TTC549 (cell line): ENCODE measurements at regions not wholly inside any gene's neighbourhood (a gene's known extent, or its start where the extent isn't known, plus 50 kb on each side); places are given as distances from the start of the nearest gene placed in this dataset.

Experiments
- FAIRE-seq: peaks from 2 replicates; lab custom pipeline; 2012; peaks lifted over from hg19 to GRCh38; lab: Jason Lieb, UNC

GRCh38 chr2:188720811-188721605 lies 253.2 kb upstream of the COL3A1 start:
- FAIRE-seq = no peak

- no peak for FAIRE-seq
Observed at GRCh38 chr2:188721784-188722183, 252.4 kb upstream of the COL3A1 start.

GRCh38 chr2:188725746-188726360 lies 248.3 kb upstream of the COL3A1 start:
- FAIRE-seq = peak; percentile 87

- FAIRE-seq = peak; percentile 75
Observed at GRCh38 chr2:188726626-188727247, 247.4 kb upstream of the COL3A1 start.

- FAIRE-seq = no peak
Observed at GRCh38 chr2:188727846-188728245, 246.3 kb upstream of the COL3A1 start.

GRCh38 chr2:188734691-188735090 lies 239.5 kb upstream of the COL3A1 start:
- no peak for FAIRE-seq

GRCh38 chr2:188746727-188747126 lies 227.4 kb upstream of the COL3A1 start:
- no peak for FAIRE-seq

- FAIRE-seq = no peak
Observed at GRCh38 chr2:188751816-188752215, 222.4 kb upstream of the COL3A1 start.

GRCh38 chr2:188752311-188752710 lies 221.9 kb upstream of the COL3A1 start:
- FAIRE-seq = no peak

GRCh38 chr2:188762151-188762550 lies 212.0 kb upstream of the COL3A1 start:
- FAIRE-seq = peak; percentile 56

- peak; percentile 38 for FAIRE-seq
Observed at GRCh38 chr2:188765522-188766470, 208.4 kb upstream of the COL3A1 start.

GRCh38 chr2:188766471-188766856 lies 207.7 kb upstream of the COL3A1 start:
- FAIRE-seq = no peak

GRCh38 chr2:188767176-188767575 lies 207.0 kb upstream of the COL3A1 start:
- no peak for FAIRE-seq

GRCh38 chr2:188770296-188770695 lies 203.9 kb upstream of the COL3A1 start:
- no peak for FAIRE-seq

GRCh38 chr2:188773075-188773474 lies 201.1 kb upstream of the COL3A1 start:
- FAIRE-seq = no peak

GRCh38 chr2:188776634-188777033 lies 197.5 kb upstream of the COL3A1 start:
- no peak for FAIRE-seq

- FAIRE-seq = no peak
Observed at GRCh38 chr2:188784269-188784762, 189.9 kb upstream of the COL3A1 start.

- FAIRE-seq = no peak
Observed at GRCh38 chr2:188785061-188785460, 189.1 kb upstream of the COL3A1 start.

- FAIRE-seq = no peak
Observed at GRCh38 chr2:188785490-188785889, 188.7 kb upstream of the COL3A1 start.

GRCh38 chr2:188786368-188786841 lies 187.8 kb upstream of the COL3A1 start:
- no peak for FAIRE-seq

GRCh38 chr2:188787021-188787657 lies 187.0 kb upstream of the COL3A1 start:
- peak; percentile 100 for FAIRE-seq
